ENCODE measurements at regions not wholly inside any gene's neighbourhood (a gene's known extent, or its start where the extent isn't known, plus 50 kb on each side); places are given as distances from the start of the nearest gene placed in this dataset.

DNA sequence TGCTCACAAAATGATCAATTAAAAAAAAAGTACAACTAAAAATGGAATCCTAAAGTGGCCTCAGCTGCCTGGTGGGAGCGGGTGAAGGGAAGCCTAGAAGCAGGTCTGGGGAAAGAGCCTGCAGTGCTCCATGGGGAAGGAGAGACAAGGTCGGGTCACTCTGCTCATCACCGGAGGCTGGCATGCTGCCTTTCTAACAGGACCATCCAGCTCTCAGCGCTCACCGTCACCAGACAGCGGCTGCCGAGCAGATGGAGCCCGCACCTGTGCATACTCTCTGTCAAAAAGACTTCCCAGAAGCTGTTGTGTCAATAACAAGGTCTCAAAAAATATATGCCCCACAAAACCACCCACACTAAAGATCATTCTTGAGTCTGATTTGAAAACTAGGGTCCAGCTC lies 112.8 kb downstream of the BAMBI start:
- TF ChIP-seq, protein P1, sequence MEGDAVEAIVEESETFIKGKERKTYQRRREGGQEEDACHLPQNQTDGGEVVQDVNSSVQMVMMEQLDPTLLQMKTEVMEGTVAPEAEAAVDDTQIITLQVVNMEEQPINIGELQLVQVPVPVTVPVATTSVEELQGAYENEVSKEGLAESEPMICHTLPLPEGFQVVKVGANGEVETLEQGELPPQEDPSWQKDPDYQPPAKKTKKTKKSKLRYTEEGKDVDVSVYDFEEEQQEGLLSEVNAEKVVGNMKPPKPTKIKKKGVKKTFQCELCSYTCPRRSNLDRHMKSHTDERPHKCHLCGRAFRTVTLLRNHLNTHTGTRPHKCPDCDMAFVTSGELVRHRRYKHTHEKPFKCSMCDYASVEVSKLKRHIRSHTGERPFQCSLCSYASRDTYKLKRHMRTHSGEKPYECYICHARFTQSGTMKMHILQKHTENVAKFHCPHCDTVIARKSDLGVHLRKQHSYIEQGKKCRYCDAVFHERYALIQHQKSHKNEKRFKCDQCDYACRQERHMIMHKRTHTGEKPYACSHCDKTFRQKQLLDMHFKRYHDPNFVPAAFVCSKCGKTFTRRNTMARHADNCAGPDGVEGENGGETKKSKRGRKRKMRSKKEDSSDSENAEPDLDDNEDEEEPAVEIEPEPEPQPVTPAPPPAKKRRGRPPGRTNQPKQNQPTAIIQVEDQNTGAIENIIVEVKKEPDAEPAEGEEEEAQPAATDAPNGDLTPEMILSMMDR (IDR thresholded peaks at IDR 0.05): no peak
- no peaks in the 10 kb centered on the region for H3K9me3 ChIP-seq
- H3K4me3 ChIP-seq: no peak overlapping the region
- ATAC-seq (ENCODE audit: insufficient number of reproducible peaks, low FRiP score, low read depth): no peak
- H3K4me1 ChIP-seq (ENCODE audit: control insufficient read depth in 1 of 2, low read depth in 2 of 2): no peaks in the 10 kb centered on the region
- H3K27ac ChIP-seq: no peak overlapping the region
- no peak for DNase-seq (ENCODE audit: low spot score)
- no peaks in the 10 kb centered on the region for H3K27me3 ChIP-seq (replicated peaks; ENCODE audit: insufficient read depth)
- no peaks in the 10 kb centered on the region for H3K36me3 ChIP-seq

DNA sequence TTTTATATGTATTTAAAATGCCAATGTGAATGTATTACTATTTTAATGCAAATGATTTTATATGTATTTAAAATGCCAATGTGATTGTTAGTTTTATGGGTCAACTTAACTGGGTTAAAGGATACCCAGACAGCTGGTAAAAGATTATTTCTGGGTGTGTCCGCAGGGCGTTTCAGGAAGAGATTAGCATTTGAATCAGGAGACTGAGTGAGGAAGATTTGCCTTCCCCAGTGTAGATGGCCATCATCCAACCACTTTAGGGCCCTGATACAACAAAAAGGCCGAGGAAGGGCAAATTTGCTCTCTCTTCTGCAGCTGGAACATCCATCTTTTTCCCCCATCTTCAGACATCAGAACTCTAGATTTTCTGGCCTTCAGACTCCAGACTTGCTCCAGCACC lies 116.2 kb downstream of the BAMBI start:
- TF ChIP-seq, protein P1 (IDR thresholded peaks at IDR 0.05): no peak
- ATAC-seq (ENCODE audit: insufficient number of reproducible peaks, low FRiP score, low read depth): no peak
- H3K4me3 ChIP-seq: no peak overlapping the region
- H3K36me3 ChIP-seq: no peaks in the 10 kb centered on the region
- no peak for DNase-seq (ENCODE audit: low spot score)
- H3K4me1 ChIP-seq (ENCODE audit: control insufficient read depth in 1 of 2, low read depth in 2 of 2): peaks cover 0 to 11% of the 10 kb centered on the region in 2 donors
- no peaks in the 10 kb centered on the region for H3K27me3 ChIP-seq (replicated peaks; ENCODE audit: insufficient read depth)
- H3K9me3 ChIP-seq: no peaks in the 10 kb centered on the region
- H3K27ac ChIP-seq: no peak overlapping the region

DNA sequence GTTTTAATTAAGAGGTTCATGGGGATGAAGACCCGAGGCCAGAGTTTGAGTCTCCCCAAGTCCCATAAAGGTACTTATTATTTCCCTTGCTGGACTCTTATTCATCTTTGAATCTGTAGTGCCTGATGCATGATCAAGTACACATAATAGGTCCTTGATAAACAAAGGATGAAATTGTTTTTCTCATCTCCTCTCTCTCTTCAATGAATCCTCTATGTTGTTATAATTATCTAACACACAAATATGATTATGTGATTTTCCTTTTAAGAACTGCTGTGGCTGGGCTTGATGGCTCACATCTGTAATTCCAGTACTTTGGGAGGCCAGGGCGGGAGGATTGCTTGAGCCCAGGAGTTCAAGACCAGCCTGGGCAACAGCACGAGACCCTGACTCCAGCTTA lies 117.7 kb downstream of the BAMBI start:
- ATAC-seq (ENCODE audit: insufficient number of reproducible peaks, low FRiP score, low read depth) (no peak), DNase-seq (ENCODE audit: low spot score) (no peak)
- no peaks in the 10 kb centered on the region for H3K36me3 ChIP-seq
- no peaks in the 10 kb centered on the region for H3K27me3 ChIP-seq (replicated peaks; ENCODE audit: insufficient read depth)
- H3K27ac ChIP-seq: no peak overlapping the region
- TF ChIP-seq, protein P1 (IDR thresholded peaks at IDR 0.05): no peak
- H3K4me1 ChIP-seq (ENCODE audit: control insufficient read depth in 1 of 2, low read depth in 2 of 2): peaks cover 0 to 17% of the 10 kb centered on the region in 2 donors
- H3K9me3 ChIP-seq: no peaks in the 10 kb centered on the region
- H3K4me3 ChIP-seq: no peak overlapping the region

DNA sequence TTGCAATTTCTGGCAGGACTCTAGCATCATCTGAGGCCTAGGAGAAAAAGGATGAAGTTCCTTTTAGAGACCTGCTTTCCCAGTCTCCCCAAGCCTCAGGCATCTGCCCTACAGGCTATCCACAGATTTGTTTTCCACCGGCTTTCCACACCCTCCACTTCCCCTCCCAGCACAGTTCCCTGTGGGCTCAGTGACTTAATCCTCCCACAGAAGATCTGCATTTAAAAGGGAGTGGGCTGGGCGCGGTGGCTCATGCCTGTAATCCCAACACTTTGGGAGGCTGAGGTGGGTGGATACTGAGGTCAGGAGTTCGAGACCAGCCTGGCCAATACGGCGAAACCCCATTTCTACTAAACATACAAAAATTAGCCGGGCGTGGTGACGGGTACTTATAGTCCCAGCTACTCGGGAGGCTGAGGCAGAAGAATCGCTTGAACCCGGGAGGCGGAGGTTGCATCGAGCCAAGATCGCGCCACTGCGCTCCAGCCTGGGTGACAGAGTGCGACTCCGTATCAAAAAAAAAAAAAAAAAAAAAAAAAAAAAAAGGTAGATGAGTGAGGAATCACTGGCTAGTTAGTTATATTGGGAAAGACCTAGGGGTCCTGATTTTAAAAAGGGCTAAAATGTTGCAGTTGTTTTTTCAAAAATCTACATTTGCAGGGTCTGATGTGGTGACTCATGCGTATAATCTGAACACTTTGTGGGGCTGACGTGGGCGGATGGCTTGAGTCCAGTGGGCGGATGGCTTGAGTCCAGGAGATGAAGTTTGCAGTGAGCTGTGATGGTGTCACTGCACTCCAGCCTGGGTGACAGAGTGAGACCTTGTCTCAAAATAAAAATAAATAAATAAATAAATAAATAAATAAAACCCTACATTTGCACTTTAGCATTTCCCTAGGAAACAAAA lies 119.5 kb downstream of the BAMBI start:
- no peaks in the 10 kb centered on the region for H3K27me3 ChIP-seq (replicated peaks; ENCODE audit: insufficient read depth)
- H3K4me3 ChIP-seq: no peak overlapping the region
- no peaks in the 10 kb centered on the region for H3K36me3 ChIP-seq
- TF ChIP-seq, protein P1 (IDR thresholded peaks at IDR 0.05): no peak
- DNase-seq (ENCODE audit: low spot score) (peak; percentile 31), ATAC-seq (ENCODE audit: insufficient number of reproducible peaks, low FRiP score, low read depth) (no peak)
- peak overlapping the region; percentile 17 to 35 for H3K27ac ChIP-seq
- no peaks in the 10 kb centered on the region for H3K9me3 ChIP-seq
- peaks cover 0 to 17% of the 10 kb centered on the region in 2 donors for H3K4me1 ChIP-seq (ENCODE audit: control insufficient read depth in 1 of 2, low read depth in 2 of 2)

DNA sequence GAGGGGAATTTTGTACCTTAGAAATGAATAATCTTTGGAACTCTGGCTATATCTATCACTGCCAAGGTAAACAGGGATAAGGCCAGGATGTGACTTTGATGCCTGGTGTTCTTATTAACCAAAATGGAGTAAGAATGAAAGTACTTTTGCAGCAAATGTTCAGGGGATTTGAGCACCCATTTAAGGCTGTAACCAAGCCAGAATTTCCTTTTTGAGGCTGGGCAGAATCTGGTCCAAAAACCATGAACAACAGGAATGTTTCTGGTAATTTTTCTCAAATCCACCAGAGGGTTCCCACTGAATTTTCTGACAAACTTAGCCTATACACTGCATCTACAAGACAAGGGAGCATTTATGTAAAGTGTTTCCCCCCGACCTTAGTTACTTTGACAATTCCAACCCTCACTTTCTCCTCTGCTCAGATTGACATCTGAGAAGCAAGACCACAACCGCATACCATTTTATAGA lies 120.6 kb downstream of the BAMBI start:
- no peaks in the 10 kb centered on the region for H3K9me3 ChIP-seq
- H3K4me3 ChIP-seq: no peak overlapping the region
- peaks cover 0 to 17% of the 10 kb centered on the region in 2 donors for H3K4me1 ChIP-seq (ENCODE audit: control insufficient read depth in 1 of 2, low read depth in 2 of 2)
- DNase-seq (ENCODE audit: low spot score): no peak
- TF ChIP-seq, protein P1 (IDR thresholded peaks at IDR 0.05): peak; percentile 23
- peak; percentile 60 for ATAC-seq (ENCODE audit: insufficient number of reproducible peaks, low FRiP score, low read depth)
- H3K27ac ChIP-seq: peak overlapping the region; percentile 43 to 49
- H3K36me3 ChIP-seq: no peaks in the 10 kb centered on the region
- no peaks in the 10 kb centered on the region for H3K27me3 ChIP-seq (replicated peaks; ENCODE audit: insufficient read depth)

Measured in thoracic aorta (tissue), 2 donors.